ENCODE measurements at regions not wholly inside any gene's neighbourhood (a gene's known extent, or its start where the extent isn't known, plus 50 kb on each side); places are given as distances from the start of the nearest gene placed in this dataset.

GRCh38 chr2:117056376-117056748 is 758.1 kb upstream of the DDX18 start:
- H3K4me3 ChIP-seq (ENCODE audit: low read depth, low read length), result no peak overlapping the region
- TF ChIP-seq CTCF (IDR thresholded peaks at IDR 0.05; ENCODE audit: insufficient read depth, low read length), result no peak
- DNase-seq (ENCODE audit: low read depth), result no peak

GRCh38 chr2:117057016-117057415 is 757.5 kb upstream of the DDX18 start:
- no peak for DNase-seq (ENCODE audit: low read depth)

GRCh38 chr2:117058366-117058765 is 756.1 kb upstream of the DDX18 start:
- DNase-seq (ENCODE audit: low read depth), result no peak
- no peak for TF ChIP-seq CTCF (IDR thresholded peaks at IDR 0.05; ENCODE audit: insufficient read depth, low read length)

More at GRCh38 chr2:117057016-117057415, 757.5 kb upstream of the DDX18 start:
- no peak for TF ChIP-seq CTCF (IDR thresholded peaks at IDR 0.05; ENCODE audit: insufficient read depth, low read length)
- H3K4me3 ChIP-seq (ENCODE audit: low read depth, low read length), result no peak overlapping the region

GRCh38 chr2:117064021-117064420 is 750.5 kb upstream of the DDX18 start:
- no peak overlapping the region for H3K4me3 ChIP-seq (ENCODE audit: low read depth, low read length)

More at GRCh38 chr2:117058366-117058765, 756.1 kb upstream of the DDX18 start:
- no peak overlapping the region for H3K4me3 ChIP-seq (ENCODE audit: low read depth, low read length)

DNA sequence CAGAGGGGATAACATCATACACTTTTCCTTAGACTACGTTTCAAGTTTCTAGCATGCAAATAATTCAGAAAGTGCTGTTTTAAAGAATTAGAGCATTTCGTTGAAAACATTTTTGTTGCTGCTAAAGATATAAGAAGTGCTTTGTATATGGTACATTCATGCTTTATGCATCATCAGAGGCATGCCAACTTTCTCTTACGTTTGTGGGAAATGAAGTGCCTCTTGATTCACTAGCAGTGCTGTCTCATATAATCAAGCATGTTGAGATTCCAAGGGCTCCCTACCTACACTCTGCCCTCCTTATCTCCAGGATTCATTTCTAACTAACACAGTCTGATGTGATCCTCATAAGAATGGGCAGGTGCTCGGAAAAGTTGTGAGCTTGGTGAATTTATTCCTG is 748.6 kb upstream of the DDX18 start:
- no peak for TF ChIP-seq CTCF (IDR thresholded peaks at IDR 0.05; ENCODE audit: insufficient read depth, low read length)
- DNase-seq (ENCODE audit: low read depth), result no peak
- H3K4me3 ChIP-seq (ENCODE audit: low read depth, low read length), result no peak overlapping the region

More at GRCh38 chr2:117064021-117064420, 750.5 kb upstream of the DDX18 start:
- no peak for TF ChIP-seq CTCF (IDR thresholded peaks at IDR 0.05; ENCODE audit: insufficient read depth, low read length)
- no peak for DNase-seq (ENCODE audit: low read depth)

- TF ChIP-seq CTCF (IDR thresholded peaks at IDR 0.05; ENCODE audit: insufficient read depth, low read length), result no peak
- DNase-seq (ENCODE audit: low read depth), result no peak
- H3K4me3 ChIP-seq (ENCODE audit: low read depth, low read length), result no peak overlapping the region
Observed at GRCh38 chr2:117067900-117068299, 746.6 kb upstream of the DDX18 start.

DNA sequence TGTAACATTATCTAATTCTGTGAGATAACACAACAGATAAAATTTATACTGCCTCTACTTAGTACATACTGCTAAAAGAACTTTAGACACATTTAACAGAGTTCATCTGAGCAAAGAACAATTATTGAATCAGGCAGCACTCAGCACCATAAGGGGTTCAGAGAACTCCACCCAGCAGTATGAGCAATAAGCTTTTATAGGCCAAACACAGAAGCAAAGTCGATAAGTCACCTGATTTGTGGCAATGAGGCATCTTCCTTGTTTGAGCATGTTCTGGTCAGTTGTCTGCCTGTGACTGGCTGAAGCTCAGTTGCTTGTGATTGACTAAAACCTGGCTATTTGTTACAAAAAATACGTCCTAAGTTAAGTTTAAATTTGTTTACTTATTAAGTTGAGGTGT is 746.1 kb upstream of the DDX18 start:
- TF ChIP-seq CTCF (IDR thresholded peaks at IDR 0.05; ENCODE audit: insufficient read depth, low read length), result no peak
- no peak for DNase-seq (ENCODE audit: low read depth)
- H3K4me3 ChIP-seq (ENCODE audit: low read depth, low read length), result no peak overlapping the region
